ENCODE measurements at regions not wholly inside any gene's neighbourhood (a gene's known extent, or its start where the extent isn't known, plus 50 kb on each side); places are given as distances from the start of the nearest gene placed in this dataset.

- no peak for TF ChIP-seq CTCF (IDR thresholded peaks at IDR 0.05; ENCODE audit: unreplicated experiment)
- peaks cover 3% of the 10 kb centered on the region for H3K36me3 Mint-ChIP-seq (ENCODE audit: insufficient read depth)
- no peaks in the 10 kb centered on the region for H3K4me1 Mint-ChIP-seq (ENCODE audit: low read depth)
- no peak overlapping the region for H3K4me3 Mint-ChIP-seq (ENCODE audit: low read depth)
- no peak overlapping the region for H3K27ac Mint-ChIP-seq
- no peaks in the 10 kb centered on the region for H3K9me3 Mint-ChIP-seq (ENCODE audit: low read depth)
- peaks cover 3% of the 10 kb centered on the region for H3K27me3 Mint-ChIP-seq
- DNase-seq (ENCODE audit: low spot score, unreplicated experiment), result no peak
Measured at GRCh38 chr3:113051787-113052186, 61.0 kb downstream of the GTPBP8 start.

- no peak overlapping the region for H3K4me3 Mint-ChIP-seq (ENCODE audit: low read depth)
- no peak for TF ChIP-seq CTCF (IDR thresholded peaks at IDR 0.05; ENCODE audit: unreplicated experiment)
- H3K36me3 Mint-ChIP-seq (ENCODE audit: insufficient read depth), result peaks cover 1% of the 10 kb centered on the region
- no peaks in the 10 kb centered on the region for H3K9me3 Mint-ChIP-seq (ENCODE audit: low read depth)
- no peak overlapping the region for H3K27ac Mint-ChIP-seq
- peaks cover 3% of the 10 kb centered on the region for H3K27me3 Mint-ChIP-seq
- no peaks in the 10 kb centered on the region for H3K4me1 Mint-ChIP-seq (ENCODE audit: low read depth)
- no peak for DNase-seq (ENCODE audit: low spot score, unreplicated experiment)
Measured at GRCh38 chr3:113053169-113053568, 62.4 kb downstream of the GTPBP8 start.

GRCh38 chr3:113054552-113054951, 63.8 kb downstream of the GTPBP8 start:
- H3K36me3 Mint-ChIP-seq (ENCODE audit: insufficient read depth), result no peaks in the 10 kb centered on the region
- H3K9me3 Mint-ChIP-seq (ENCODE audit: low read depth), result no peaks in the 10 kb centered on the region
- no peak for DNase-seq (ENCODE audit: low spot score, unreplicated experiment)
- H3K27ac Mint-ChIP-seq, result no peak overlapping the region
- no peak for TF ChIP-seq CTCF (IDR thresholded peaks at IDR 0.05; ENCODE audit: unreplicated experiment)
- H3K4me1 Mint-ChIP-seq (ENCODE audit: low read depth), result no peaks in the 10 kb centered on the region
- H3K4me3 Mint-ChIP-seq (ENCODE audit: low read depth), result no peak overlapping the region
- H3K27me3 Mint-ChIP-seq, result peaks cover 3% of the 10 kb centered on the region

GRCh38 chr3:113055201-113055600, 64.4 kb downstream of the GTPBP8 start:
- DNase-seq (ENCODE audit: low spot score, unreplicated experiment), result no peak
- Mint-ChIP-seq H3K4me1 (ENCODE audit: low read depth) (no peaks in the 10 kb centered on the region), H3K4me3 (ENCODE audit: low read depth) (no peak overlapping the region), H3K36me3 (ENCODE audit: insufficient read depth) (no peaks in the 10 kb centered on the region), H3K27ac (no peak overlapping the region), H3K9me3 (ENCODE audit: low read depth) (no peaks in the 10 kb centered on the region), H3K27me3 (peaks cover 3% of the 10 kb centered on the region)
- TF ChIP-seq CTCF (IDR thresholded peaks at IDR 0.05; ENCODE audit: unreplicated experiment), result no peak

GRCh38 chr3:113055961-113056360, 65.2 kb downstream of the GTPBP8 start:
- Mint-ChIP-seq H3K27me3 (peaks cover 3% of the 10 kb centered on the region), H3K9me3 (ENCODE audit: low read depth) (no peaks in the 10 kb centered on the region), H3K4me1 (ENCODE audit: low read depth) (no peaks in the 10 kb centered on the region), H3K36me3 (ENCODE audit: insufficient read depth) (no peaks in the 10 kb centered on the region), H3K4me3 (ENCODE audit: low read depth) (no peak overlapping the region), H3K27ac (no peak overlapping the region)
- DNase-seq (ENCODE audit: low spot score, unreplicated experiment), result no peak
- TF ChIP-seq CTCF (IDR thresholded peaks at IDR 0.05; ENCODE audit: unreplicated experiment), result no peak
